ENCODE measurements at regions not wholly inside any gene's neighbourhood (a gene's known extent, or its start where the extent isn't known, plus 50 kb on each side); places are given as distances from the start of the nearest gene placed in this dataset.

- TF ChIP-seq CTCF (IDR thresholded peaks at IDR 0.05; ENCODE audit: low read length) (no peak), EZH2phosphoT487 (IDR thresholded peaks at IDR 0.05; ENCODE audit: low read length) (no peak)
Measured at GRCh38 chr18:60675126-60675525, 302.6 kb upstream of the MC4R start.
